ENCODE measurements at regions not wholly inside any gene's neighbourhood (a gene's known extent, or its start where the extent isn't known, plus 50 kb on each side); places are given as distances from the start of the nearest gene placed in this dataset.

DNA sequence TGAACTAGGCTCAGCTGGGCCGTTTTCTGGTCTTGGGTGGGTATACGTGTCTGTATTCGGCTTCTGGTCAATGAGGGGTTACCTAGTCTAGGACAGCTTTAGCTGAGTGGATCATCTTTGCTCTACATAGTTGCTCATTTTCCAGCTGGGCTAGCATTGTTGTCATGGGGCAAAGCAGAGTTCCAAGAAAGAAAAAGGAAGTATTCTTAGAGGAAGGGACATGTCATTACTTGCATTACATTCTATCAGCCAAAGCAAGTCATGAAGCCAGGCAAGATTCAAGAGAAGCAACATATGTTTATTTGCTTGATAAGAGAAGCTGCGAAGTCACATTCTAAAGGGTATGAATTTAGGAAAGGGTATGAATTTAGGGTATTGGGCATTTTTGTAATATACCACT is 396.5 kb downstream of the ZNF608 start (continued):
- TF ChIP-seq, protein P1, sequence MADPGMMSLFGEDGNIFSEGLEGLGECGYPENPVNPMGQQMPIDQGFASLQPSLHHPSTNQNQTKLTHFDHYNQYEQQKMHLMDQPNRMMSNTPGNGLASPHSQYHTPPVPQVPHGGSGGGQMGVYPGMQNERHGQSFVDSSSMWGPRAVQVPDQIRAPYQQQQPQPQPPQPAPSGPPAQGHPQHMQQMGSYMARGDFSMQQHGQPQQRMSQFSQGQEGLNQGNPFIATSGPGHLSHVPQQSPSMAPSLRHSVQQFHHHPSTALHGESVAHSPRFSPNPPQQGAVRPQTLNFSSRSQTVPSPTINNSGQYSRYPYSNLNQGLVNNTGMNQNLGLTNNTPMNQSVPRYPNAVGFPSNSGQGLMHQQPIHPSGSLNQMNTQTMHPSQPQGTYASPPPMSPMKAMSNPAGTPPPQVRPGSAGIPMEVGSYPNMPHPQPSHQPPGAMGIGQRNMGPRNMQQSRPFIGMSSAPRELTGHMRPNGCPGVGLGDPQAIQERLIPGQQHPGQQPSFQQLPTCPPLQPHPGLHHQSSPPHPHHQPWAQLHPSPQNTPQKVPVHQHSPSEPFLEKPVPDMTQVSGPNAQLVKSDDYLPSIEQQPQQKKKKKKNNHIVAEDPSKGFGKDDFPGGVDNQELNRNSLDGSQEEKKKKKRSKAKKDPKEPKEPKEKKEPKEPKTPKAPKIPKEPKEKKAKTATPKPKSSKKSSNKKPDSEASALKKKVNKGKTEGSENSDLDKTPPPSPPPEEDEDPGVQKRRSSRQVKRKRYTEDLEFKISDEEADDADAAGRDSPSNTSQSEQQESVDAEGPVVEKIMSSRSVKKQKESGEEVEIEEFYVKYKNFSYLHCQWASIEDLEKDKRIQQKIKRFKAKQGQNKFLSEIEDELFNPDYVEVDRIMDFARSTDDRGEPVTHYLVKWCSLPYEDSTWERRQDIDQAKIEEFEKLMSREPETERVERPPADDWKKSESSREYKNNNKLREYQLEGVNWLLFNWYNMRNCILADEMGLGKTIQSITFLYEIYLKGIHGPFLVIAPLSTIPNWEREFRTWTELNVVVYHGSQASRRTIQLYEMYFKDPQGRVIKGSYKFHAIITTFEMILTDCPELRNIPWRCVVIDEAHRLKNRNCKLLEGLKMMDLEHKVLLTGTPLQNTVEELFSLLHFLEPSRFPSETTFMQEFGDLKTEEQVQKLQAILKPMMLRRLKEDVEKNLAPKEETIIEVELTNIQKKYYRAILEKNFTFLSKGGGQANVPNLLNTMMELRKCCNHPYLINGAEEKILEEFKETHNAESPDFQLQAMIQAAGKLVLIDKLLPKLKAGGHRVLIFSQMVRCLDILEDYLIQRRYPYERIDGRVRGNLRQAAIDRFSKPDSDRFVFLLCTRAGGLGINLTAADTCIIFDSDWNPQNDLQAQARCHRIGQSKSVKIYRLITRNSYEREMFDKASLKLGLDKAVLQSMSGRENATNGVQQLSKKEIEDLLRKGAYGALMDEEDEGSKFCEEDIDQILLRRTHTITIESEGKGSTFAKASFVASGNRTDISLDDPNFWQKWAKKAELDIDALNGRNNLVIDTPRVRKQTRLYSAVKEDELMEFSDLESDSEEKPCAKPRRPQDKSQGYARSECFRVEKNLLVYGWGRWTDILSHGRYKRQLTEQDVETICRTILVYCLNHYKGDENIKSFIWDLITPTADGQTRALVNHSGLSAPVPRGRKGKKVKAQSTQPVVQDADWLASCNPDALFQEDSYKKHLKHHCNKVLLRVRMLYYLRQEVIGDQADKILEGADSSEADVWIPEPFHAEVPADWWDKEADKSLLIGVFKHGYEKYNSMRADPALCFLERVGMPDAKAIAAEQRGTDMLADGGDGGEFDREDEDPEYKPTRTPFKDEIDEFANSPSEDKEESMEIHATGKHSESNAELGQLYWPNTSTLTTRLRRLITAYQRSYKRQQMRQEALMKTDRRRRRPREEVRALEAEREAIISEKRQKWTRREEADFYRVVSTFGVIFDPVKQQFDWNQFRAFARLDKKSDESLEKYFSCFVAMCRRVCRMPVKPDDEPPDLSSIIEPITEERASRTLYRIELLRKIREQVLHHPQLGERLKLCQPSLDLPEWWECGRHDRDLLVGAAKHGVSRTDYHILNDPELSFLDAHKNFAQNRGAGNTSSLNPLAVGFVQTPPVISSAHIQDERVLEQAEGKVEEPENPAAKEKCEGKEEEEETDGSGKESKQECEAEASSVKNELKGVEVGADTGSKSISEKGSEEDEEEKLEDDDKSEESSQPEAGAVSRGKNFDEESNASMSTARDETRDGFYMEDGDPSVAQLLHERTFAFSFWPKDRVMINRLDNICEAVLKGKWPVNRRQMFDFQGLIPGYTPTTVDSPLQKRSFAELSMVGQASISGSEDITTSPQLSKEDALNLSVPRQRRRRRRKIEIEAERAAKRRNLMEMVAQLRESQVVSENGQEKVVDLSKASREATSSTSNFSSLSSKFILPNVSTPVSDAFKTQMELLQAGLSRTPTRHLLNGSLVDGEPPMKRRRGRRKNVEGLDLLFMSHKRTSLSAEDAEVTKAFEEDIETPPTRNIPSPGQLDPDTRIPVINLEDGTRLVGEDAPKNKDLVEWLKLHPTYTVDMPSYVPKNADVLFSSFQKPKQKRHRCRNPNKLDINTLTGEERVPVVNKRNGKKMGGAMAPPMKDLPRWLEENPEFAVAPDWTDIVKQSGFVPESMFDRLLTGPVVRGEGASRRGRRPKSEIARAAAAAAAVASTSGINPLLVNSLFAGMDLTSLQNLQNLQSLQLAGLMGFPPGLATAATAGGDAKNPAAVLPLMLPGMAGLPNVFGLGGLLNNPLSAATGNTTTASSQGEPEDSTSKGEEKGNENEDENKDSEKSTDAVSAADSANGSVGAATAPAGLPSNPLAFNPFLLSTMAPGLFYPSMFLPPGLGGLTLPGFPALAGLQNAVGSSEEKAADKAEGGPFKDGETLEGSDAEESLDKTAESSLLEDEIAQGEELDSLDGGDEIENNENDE (IDR thresholded peaks at IDR 0.05; ENCODE audit: insufficient replicate concordance, low read length), result no peak
- TF ChIP-seq BCL11A (IDR thresholded peaks at IDR 0.05; ENCODE audit: low read depth in 2 of 2, low read length in 2 of 2) (no peak), GTF2F1 (IDR thresholded peaks at IDR 0.05; ENCODE audit: borderline replicate concordance, low read depth, low read length) (no peak), SIX5 (IDR thresholded peaks at IDR 0.05; ENCODE audit: low read depth, low read length) (no peak), ASH2L (IDR thresholded peaks at IDR 0.05; ENCODE audit: low read length) (no peak), POLR2A (IDR thresholded peaks at IDR 0.05; ENCODE audit: control extremely low read depth in 1 of 2, low read depth in 2 of 2, low read length in 2 of 2) (no peak), MAFK (IDR thresholded peaks at IDR 0.05; ENCODE audit: low read depth, low read length) (no peak), SIRT6 (IDR thresholded peaks at IDR 0.05; ENCODE audit: low read length) (no peak)
- TF ChIP-seq, protein P2, sequence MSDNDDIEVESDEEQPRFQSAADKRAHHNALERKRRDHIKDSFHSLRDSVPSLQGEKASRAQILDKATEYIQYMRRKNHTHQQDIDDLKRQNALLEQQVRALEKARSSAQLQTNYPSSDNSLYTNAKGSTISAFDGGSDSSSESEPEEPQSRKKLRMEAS (IDR thresholded peaks at IDR 0.05), result no peak

Data from H1 (cell line).